CD4-positive, alpha-beta T cell (primary cell): ENCODE measurements at regions not wholly inside any gene's neighbourhood (a gene's known extent, or its start where the extent isn't known, plus 50 kb on each side); places are given as distances from the start of the nearest gene placed in this dataset.

Experiments used
- ATAC-seq: fragments of 200-7000 bp; cut with Tn5 transposase; one replicate; pipeline ENCODE4 v1.10.0; 2022; ENCODE audit warnings: mild to moderate bottlenecking; ENCODE audit not compliant: poor library complexity
- CTCF ChIA-PET: fragments of 350-600 bp; sonication (Branson Sonifier 250); formaldehyde crosslinking; loops from one replicate; lab custom pipeline; 2021; ENCODE audit warnings: antibody characterized with exemption, inconsistent platforms; lab: Charles Lee
- POLR2A ChIA-PET: fragments of 350-600 bp; sonication (Branson Sonifier 250); formaldehyde crosslinking; loops from one replicate; lab custom pipeline; 2021; ENCODE audit warnings: antibody characterized with exemption, inconsistent platforms; lab: Charles Lee
- DNase-seq, 14 experiments: peaks; one replicate each; pipeline ENCODE4 v3.0.0-alpha.2; 2013 to 2020; ENCODE audit warnings: mixed read lengths in 2 of 14
- H3K27ac ChIP-seq, 2 donors: one replicate each; pipeline versions ENCODE4 v1.5.1 to v1.7.0; 2013; ENCODE audit warnings: low read length in 2 of 2, low read depth in 1 of 2, mild to moderate bottlenecking in 1 of 2
- H3K27me3 ChIP-seq, 2 experiments: 1 replicate in 1 of 2; 2 replicates in 1 of 2; pipeline versions ENCODE4 v1.6.1 to v1.7.0; 2013; ENCODE audit warnings: low read length in 2 of 2, control low read depth in 1 of 2, mild to moderate bottlenecking in 1 of 2, moderate library complexity in 1 of 2; ENCODE audit not compliant: insufficient read depth in 2 of 2, control insufficient read depth in 1 of 2
- H3K36me3 ChIP-seq: one replicate; pipeline ENCODE4 v1.6.1; 2013; ENCODE audit warnings: low read length, control low read depth; ENCODE audit not compliant: insufficient read depth
- H3K4me1 ChIP-seq: one replicate; pipeline ENCODE4 v1.6.1; 2013; ENCODE audit warnings: low read length, control low read depth; ENCODE audit not compliant: insufficient read depth
- H3K4me3 ChIP-seq: one replicate; pipeline ENCODE4 v1.5.1; 2013; ENCODE audit warnings: mild to moderate bottlenecking, low read length, moderate library complexity
- H3K9me3 ChIP-seq, 2 experiments: 1 replicate in 1 of 2; 2 replicates in 1 of 2; pipeline versions ENCODE4 v1.6.1 to v1.7.0; 2013; ENCODE audit warnings: low read length in 2 of 2, mild to moderate bottlenecking in 2 of 2, control low read depth in 1 of 2, moderate library complexity in 1 of 2; ENCODE audit not compliant: control insufficient read depth in 1 of 2, insufficient read depth in 1 of 2
- H3K27ac Mint-ChIP-seq: one replicate; pipeline ENCODE4 v1.8.0; 2020; ENCODE audit warnings: mixed read lengths
- H3K27me3 Mint-ChIP-seq: one replicate; pipeline ENCODE4 v1.8.0; 2021; ENCODE audit warnings: mixed read lengths
- H3K36me3 Mint-ChIP-seq: one replicate; pipeline ENCODE4 v1.8.0; 2021; ENCODE audit warnings: low read depth, mixed read lengths
- H3K4me1 Mint-ChIP-seq: one replicate; pipeline ENCODE4 v1.8.0; 2021; ENCODE audit warnings: low read depth, mixed read lengths
- H3K4me3 Mint-ChIP-seq: one replicate; pipeline ENCODE4 v1.8.0; 2020; ENCODE audit warnings: mild to moderate bottlenecking, mixed read lengths
- H3K9me3 Mint-ChIP-seq: one replicate; pipeline ENCODE4 v1.8.0; 2020; ENCODE audit warnings: mixed read lengths
- intact Hi-C, 2 experiments: fragments of 100-400 bp; cut with DNase I in 1 of 2; cut with micrococcal nuclease in 1 of 2; formaldehyde crosslinking; loops; one replicate each; pipeline versions ENCODE4 v1.15.1 to v1.9.0; 2023 to 2025; cut with DNase I, micrococcal nuclease
- TF ChIP-seq, protein P1 (sequence below): fragments of 200-600 bp; IDR thresholded peaks from one replicate; pipeline ENCODE4 v1.8.0; 2022; ENCODE audit warnings: antibody characterized with exemption, mild to moderate bottlenecking

DNA sequence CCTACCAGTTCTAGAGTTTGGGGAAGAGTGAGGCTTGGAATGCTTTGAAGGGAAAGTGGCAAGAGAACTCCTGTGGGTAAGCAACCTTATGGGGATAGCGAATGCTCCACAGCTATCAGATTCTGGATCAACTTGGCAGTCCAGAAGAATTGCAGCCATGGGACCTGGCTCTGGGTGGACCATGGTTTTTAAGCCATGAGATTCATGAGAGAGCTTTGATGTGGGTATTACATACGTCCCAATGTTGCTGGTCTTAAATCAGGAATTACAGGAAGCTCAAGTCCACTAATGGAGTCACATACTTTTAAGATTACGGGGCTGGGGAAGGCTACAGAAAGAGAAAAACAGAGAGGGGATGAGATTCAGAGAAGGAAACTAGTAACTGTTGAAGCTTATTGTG, 142.5 kb upstream of the ELAC2 start:
- intact Hi-C loops = no loop called here
- POLR2A ChIA-PET = no interaction called here

DNA sequence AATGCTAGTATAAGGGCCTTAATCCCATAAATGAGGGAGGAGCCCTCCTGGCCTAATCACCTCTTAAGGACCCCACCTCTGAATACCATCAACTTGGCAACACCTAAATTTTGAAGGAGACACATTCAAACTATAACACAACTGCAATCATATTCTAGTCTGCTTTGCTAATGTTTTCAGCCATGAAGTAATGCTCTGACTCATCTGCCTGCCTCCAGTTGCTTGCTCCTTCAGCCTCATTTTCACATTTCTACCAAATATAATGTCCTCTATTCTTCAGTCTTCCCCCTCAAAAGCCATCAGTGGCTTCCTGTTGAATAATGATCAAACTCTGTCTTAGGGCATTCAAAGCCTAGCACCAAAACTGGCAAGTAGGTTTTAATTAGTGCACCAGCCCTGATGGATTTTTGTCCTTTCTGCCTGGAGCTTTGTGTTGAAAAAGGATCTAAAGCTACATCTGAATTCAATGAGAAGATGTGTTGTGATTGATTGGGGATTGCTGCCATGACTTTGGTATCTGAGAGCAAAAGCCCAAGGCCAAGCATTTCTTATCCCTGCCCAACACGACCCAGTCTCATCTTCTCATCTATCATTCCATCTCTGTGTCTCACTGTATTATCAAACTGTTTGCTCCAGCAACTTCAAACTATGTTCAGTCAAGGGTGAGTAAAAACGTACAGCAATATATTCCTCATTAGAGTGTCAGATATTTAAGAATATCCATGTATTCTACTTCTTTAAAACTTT, 140.8 kb upstream of the ELAC2 start:
- no peak for DNase-seq
- TF ChIP-seq, protein P1, sequence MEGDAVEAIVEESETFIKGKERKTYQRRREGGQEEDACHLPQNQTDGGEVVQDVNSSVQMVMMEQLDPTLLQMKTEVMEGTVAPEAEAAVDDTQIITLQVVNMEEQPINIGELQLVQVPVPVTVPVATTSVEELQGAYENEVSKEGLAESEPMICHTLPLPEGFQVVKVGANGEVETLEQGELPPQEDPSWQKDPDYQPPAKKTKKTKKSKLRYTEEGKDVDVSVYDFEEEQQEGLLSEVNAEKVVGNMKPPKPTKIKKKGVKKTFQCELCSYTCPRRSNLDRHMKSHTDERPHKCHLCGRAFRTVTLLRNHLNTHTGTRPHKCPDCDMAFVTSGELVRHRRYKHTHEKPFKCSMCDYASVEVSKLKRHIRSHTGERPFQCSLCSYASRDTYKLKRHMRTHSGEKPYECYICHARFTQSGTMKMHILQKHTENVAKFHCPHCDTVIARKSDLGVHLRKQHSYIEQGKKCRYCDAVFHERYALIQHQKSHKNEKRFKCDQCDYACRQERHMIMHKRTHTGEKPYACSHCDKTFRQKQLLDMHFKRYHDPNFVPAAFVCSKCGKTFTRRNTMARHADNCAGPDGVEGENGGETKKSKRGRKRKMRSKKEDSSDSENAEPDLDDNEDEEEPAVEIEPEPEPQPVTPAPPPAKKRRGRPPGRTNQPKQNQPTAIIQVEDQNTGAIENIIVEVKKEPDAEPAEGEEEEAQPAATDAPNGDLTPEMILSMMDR = no peak
- no peak overlapping the region for H3K27ac Mint-ChIP-seq
- intact Hi-C loops = no loop called here
- Histone ChIP-seq H3K27ac (no peak overlapping the region), H3K36me3 (no peaks in the 10 kb centered on the region), H3K9me3 (no peaks in the 10 kb centered on the region), H3K4me1 (no peaks in the 10 kb centered on the region), H3K4me3 (no peak overlapping the region), H3K27me3 (no peaks in the 10 kb centered on the region)
- no peaks in the 10 kb centered on the region for H3K4me1 Mint-ChIP-seq
- H3K4me3 Mint-ChIP-seq = no peak overlapping the region
- H3K36me3 Mint-ChIP-seq = no peaks in the 10 kb centered on the region
- ChIA-PET POLR2A (no interaction called here), CTCF (no interaction called here)
- H3K27me3 Mint-ChIP-seq = no peaks in the 10 kb centered on the region
- ATAC-seq = no peak
- no peaks in the 10 kb centered on the region for H3K9me3 Mint-ChIP-seq

More for the DNA sequence above, 142.5 kb upstream of the ELAC2 start:
- ATAC-seq (no peak), DNase-seq (no peak)
- Mint-ChIP-seq H3K9me3 (no peaks in the 10 kb centered on the region), H3K27me3 (no peaks in the 10 kb centered on the region), H3K4me3 (no peak overlapping the region), H3K4me1 (no peaks in the 10 kb centered on the region), H3K27ac (no peak overlapping the region), H3K36me3 (no peaks in the 10 kb centered on the region)
- no peak overlapping the region for H3K27ac ChIP-seq
- no peaks in the 10 kb centered on the region for H3K27me3 ChIP-seq
- H3K4me3 ChIP-seq = no peak overlapping the region
- CTCF ChIA-PET = no interaction called here
- no peaks in the 10 kb centered on the region for H3K9me3 ChIP-seq
- TF ChIP-seq, protein P1 = no peak
- no peaks in the 10 kb centered on the region for H3K36me3 ChIP-seq
- H3K4me1 ChIP-seq = no peaks in the 10 kb centered on the region

DNA sequence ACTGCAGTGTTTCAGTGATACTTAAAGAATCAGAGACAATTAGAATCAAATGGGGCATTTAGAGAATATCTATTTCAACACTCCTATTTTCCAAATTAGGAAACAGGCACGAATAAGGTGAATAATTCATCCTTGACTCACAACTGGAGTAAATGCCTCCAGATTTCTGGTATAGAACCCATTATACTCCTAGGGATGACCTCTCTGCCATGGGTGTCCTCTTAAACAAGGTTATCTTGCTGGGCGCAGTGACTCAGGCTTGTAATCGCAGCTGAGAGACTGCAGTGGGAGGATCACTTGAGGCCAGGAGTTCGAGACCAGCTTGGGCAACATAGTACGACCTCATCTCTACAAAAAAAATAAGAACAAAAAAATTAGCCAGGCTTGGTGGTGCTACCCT, 139.8 kb upstream of the ELAC2 start:
- Histone ChIP-seq H3K9me3 (no peaks in the 10 kb centered on the region), H3K27ac (no peak overlapping the region), H3K4me3 (no peak overlapping the region), H3K4me1 (no peaks in the 10 kb centered on the region), H3K36me3 (no peaks in the 10 kb centered on the region), H3K27me3 (no peaks in the 10 kb centered on the region)
- POLR2A ChIA-PET = no interaction called here
- H3K4me1 Mint-ChIP-seq = no peaks in the 10 kb centered on the region
- no peaks in the 10 kb centered on the region for H3K36me3 Mint-ChIP-seq
- H3K4me3 Mint-ChIP-seq = no peak overlapping the region
- H3K9me3 Mint-ChIP-seq = no peaks in the 10 kb centered on the region
- ATAC-seq (no peak), DNase-seq (no peak)
- no peaks in the 10 kb centered on the region for H3K27me3 Mint-ChIP-seq
- TF ChIP-seq, protein P1 = no peak
- intact Hi-C loops = no loop called here
- CTCF ChIA-PET = no interaction called here
- no peak overlapping the region for H3K27ac Mint-ChIP-seq
